ENCODE measurements at regions not wholly inside any gene's neighbourhood (a gene's known extent, or its start where the extent isn't known, plus 50 kb on each side); places are given as distances from the start of the nearest gene placed in this dataset.

DNA sequence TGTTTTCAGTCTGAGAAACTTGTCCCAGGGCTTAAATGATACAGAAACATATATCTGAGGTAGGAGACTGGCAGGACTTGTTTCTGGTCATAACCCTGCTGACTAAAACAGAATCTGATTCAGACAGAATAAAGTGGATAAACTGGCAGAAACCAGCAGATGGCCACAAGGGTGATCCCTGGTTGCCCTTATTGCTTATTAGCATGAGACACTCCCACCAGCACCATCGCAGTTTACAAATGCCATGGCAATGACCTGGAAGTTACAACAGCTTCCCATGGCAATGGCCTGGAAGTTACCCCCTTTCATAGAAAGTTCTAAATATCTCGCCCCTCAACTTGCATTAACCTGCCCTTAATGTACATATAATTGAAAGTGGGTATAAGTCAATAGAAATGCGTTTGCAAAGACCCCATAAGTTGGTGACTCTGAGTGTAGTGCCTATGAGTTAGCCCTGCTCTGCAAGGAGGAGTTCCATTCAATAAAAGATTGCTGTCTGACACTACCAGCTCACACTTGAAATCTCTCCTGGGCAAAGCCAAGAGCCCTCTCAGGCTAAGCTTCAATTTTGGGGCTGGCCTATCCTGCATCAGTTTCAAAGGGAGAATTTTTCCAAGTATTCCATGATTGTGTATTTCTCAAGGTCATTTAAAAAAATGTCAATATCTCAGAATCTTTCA is 52.9 kb upstream of the PAGE5 start:
- H3K18ac ChIP-seq (ENCODE audit: low read length), result no peak overlapping the region
- no peak overlapping the region for H4K8ac ChIP-seq (ENCODE audit: low read depth, low read length)
- H3K27me3 ChIP-seq (ENCODE audit: insufficient read depth, low read length, poor library complexity), result no peaks in the 10 kb centered on the region
- H3K79me1 ChIP-seq (ENCODE audit: low read length), result no peaks in the 10 kb centered on the region
- no peak overlapping the region for H3K56ac ChIP-seq (ENCODE audit: low read length)
- no peak overlapping the region for H2BK15ac ChIP-seq (replicated peaks; ENCODE audit: low read depth)
- no peaks in the 10 kb centered on the region for H3K79me2 ChIP-seq (ENCODE audit: control insufficient read depth, insufficient read depth, low read length)
- no peak overlapping the region for H4K5ac ChIP-seq (ENCODE audit: low read length)
- H3K9ac ChIP-seq (ENCODE audit: low read length), result no peak overlapping the region
- H3K4me1 ChIP-seq (ENCODE audit: control insufficient read depth, low read depth, low read length), result no peaks in the 10 kb centered on the region
- H2BK120ac ChIP-seq (ENCODE audit: low read depth, low read length), result no peak overlapping the region
- no peak overlapping the region for H3K23ac ChIP-seq (ENCODE audit: low read length)
- no peaks in the 10 kb centered on the region for H3K36me3 ChIP-seq (ENCODE audit: control insufficient read depth, insufficient read depth, low read length)
- no peak overlapping the region for H3K4me2 ChIP-seq (ENCODE audit: low read length)
- no peak for DNase-seq
- no CpG with 5 or more reads among the region's 3 CpGs for WGBS (ENCODE audit: extremely low coverage, insufficient coverage, low lambda C conversion rate)
- no peak overlapping the region for H2AK5ac ChIP-seq (ENCODE audit: low read length)
- no peak overlapping the region for H2BK5ac ChIP-seq (ENCODE audit: low read length)
- H3K27ac ChIP-seq (ENCODE audit: low read depth, low read length), result no peak overlapping the region
- H3K4ac ChIP-seq (ENCODE audit: low read depth, low read length), result no peak overlapping the region
- no peak overlapping the region for H3K4me3 ChIP-seq (ENCODE audit: low read length)

DNA sequence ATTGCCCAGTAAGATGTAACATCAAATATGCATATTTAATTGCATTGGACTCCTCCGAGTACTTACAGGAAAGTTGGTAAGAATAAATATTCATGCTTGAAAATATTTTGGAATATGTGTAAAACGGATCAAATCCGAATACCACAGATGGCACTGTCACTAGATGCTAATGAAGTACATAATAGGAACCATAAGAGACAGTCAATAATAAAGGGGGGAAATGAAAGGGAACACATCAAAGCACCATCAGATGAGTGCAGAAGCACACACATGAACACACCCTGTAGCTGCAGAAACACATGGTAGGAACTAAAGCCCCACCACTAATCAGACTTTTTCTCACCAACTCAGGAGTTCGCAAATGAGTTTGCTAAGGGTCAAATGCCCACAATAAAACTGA is 52.2 kb upstream of the PAGE5 start:
- DNase-seq, result no peak

DNA sequence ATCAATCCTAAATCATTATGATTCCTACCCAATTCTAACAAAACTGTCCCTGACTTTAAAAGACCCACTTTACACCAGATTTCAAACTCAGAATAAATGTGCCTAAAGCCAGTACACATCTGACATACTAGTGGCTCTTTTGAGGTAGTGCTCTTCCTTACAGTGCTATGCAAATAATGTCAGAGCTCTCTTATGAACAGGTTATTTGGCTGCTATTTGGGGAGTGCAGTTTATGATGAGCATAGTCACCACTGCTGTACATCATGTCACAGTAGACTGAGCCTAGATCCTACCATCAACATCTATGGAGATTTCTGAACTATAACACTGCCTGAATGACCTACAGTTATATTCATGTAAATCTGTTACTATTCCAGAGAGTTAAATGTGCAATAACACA is 50.4 kb upstream of the PAGE5 start:
- H2BK5ac ChIP-seq (ENCODE audit: low read length), result no peak overlapping the region

More for the DNA sequence above, 52.2 kb upstream of the PAGE5 start:
- no peak overlapping the region for H2BK5ac ChIP-seq (ENCODE audit: low read length)
- H4K5ac ChIP-seq (ENCODE audit: low read length), result no peak overlapping the region
- H3K4ac ChIP-seq (ENCODE audit: low read depth, low read length), result no peak overlapping the region
- H3K79me1 ChIP-seq (ENCODE audit: low read length), result no peaks in the 10 kb centered on the region
- H2AK5ac ChIP-seq (ENCODE audit: low read length), result no peak overlapping the region
- H3K79me2 ChIP-seq (ENCODE audit: control insufficient read depth, insufficient read depth, low read length), result no peaks in the 10 kb centered on the region
- H3K23ac ChIP-seq (ENCODE audit: low read length), result no peak overlapping the region
- H3K4me1 ChIP-seq (ENCODE audit: control insufficient read depth, low read depth, low read length), result no peaks in the 10 kb centered on the region
- H4K8ac ChIP-seq (ENCODE audit: low read depth, low read length), result no peak overlapping the region
- H3K56ac ChIP-seq (ENCODE audit: low read length), result no peak overlapping the region
- H3K18ac ChIP-seq (ENCODE audit: low read length), result no peak overlapping the region
- H3K9ac ChIP-seq (ENCODE audit: low read length), result no peak overlapping the region
- H3K4me3 ChIP-seq (ENCODE audit: low read length), result no peak overlapping the region
- H2BK120ac ChIP-seq (ENCODE audit: low read depth, low read length), result no peak overlapping the region
- no peak overlapping the region for H3K4me2 ChIP-seq (ENCODE audit: low read length)
- no CpG with 5 or more reads among the region's 4 CpGs for WGBS (ENCODE audit: extremely low coverage, insufficient coverage, low lambda C conversion rate)
- no peaks in the 10 kb centered on the region for H3K27me3 ChIP-seq (ENCODE audit: insufficient read depth, low read length, poor library complexity)
- no peak overlapping the region for H2BK15ac ChIP-seq (replicated peaks; ENCODE audit: low read depth)
- no peak overlapping the region for H3K27ac ChIP-seq (ENCODE audit: low read depth, low read length)
- H3K36me3 ChIP-seq (ENCODE audit: control insufficient read depth, insufficient read depth, low read length), result no peaks in the 10 kb centered on the region

More for the DNA sequence above, 50.4 kb upstream of the PAGE5 start:
- no peak overlapping the region for H3K18ac ChIP-seq (ENCODE audit: low read length)
- H3K27ac ChIP-seq (ENCODE audit: low read depth, low read length), result no peak overlapping the region
- H3K9ac ChIP-seq (ENCODE audit: low read length), result no peak overlapping the region
- no peaks in the 10 kb centered on the region for H3K79me2 ChIP-seq (ENCODE audit: control insufficient read depth, insufficient read depth, low read length)
- no peaks in the 10 kb centered on the region for H3K27me3 ChIP-seq (ENCODE audit: insufficient read depth, low read length, poor library complexity)
- no peaks in the 10 kb centered on the region for H3K4me1 ChIP-seq (ENCODE audit: control insufficient read depth, low read depth, low read length)
- H3K4me3 ChIP-seq (ENCODE audit: low read length), result no peak overlapping the region
- H2BK120ac ChIP-seq (ENCODE audit: low read depth, low read length), result no peak overlapping the region
- DNase-seq, result no peak
- H3K23ac ChIP-seq (ENCODE audit: low read length), result no peak overlapping the region
- no peak overlapping the region for H3K4ac ChIP-seq (ENCODE audit: low read depth, low read length)
- no peak overlapping the region for H2BK15ac ChIP-seq (replicated peaks; ENCODE audit: low read depth)
- no peak overlapping the region for H3K4me2 ChIP-seq (ENCODE audit: low read length)
- H3K79me1 ChIP-seq (ENCODE audit: low read length), result no peaks in the 10 kb centered on the region
- H2AK5ac ChIP-seq (ENCODE audit: low read length), result no peak overlapping the region
- H4K8ac ChIP-seq (ENCODE audit: low read depth, low read length), result no peak overlapping the region
- no peak overlapping the region for H4K5ac ChIP-seq (ENCODE audit: low read length)
- no peaks in the 10 kb centered on the region for H3K36me3 ChIP-seq (ENCODE audit: control insufficient read depth, insufficient read depth, low read length)
- H3K56ac ChIP-seq (ENCODE audit: low read length), result no peak overlapping the region
